ENCODE measurements at regions not wholly inside any gene's neighbourhood (a gene's known extent, or its start where the extent isn't known, plus 50 kb on each side); places are given as distances from the start of the nearest gene placed in this dataset.

DNA sequence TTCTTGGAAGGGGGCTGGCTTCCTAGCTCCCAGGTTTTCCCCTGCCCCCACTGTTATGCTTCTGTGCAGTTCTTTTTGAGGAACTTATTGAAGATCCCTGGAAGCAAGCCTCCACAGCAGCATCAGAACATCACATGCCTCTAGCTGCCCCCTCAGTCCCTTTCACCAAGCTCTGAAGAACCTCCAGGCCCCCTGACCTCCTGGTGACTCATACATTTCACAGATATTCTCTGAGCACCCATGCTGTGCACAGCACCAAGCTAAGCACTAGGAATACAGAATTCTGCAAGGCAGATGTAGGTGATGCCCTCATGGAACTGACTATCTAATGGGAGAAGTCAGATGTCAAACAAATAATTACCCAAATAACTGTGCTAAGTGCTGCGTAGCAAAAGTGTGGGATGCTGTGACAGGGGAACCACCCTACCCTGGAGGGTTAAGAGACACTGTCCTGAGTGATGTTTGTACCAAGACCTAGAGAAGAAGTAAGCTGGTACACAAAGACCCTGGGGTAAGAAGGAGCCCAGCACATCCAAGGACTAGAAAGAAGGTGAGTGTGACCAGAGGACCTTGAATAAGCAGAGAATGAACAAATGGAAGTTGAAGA, 213.7 kb upstream of the NR4A3 start:
- TF ChIP-seq, protein P1, sequence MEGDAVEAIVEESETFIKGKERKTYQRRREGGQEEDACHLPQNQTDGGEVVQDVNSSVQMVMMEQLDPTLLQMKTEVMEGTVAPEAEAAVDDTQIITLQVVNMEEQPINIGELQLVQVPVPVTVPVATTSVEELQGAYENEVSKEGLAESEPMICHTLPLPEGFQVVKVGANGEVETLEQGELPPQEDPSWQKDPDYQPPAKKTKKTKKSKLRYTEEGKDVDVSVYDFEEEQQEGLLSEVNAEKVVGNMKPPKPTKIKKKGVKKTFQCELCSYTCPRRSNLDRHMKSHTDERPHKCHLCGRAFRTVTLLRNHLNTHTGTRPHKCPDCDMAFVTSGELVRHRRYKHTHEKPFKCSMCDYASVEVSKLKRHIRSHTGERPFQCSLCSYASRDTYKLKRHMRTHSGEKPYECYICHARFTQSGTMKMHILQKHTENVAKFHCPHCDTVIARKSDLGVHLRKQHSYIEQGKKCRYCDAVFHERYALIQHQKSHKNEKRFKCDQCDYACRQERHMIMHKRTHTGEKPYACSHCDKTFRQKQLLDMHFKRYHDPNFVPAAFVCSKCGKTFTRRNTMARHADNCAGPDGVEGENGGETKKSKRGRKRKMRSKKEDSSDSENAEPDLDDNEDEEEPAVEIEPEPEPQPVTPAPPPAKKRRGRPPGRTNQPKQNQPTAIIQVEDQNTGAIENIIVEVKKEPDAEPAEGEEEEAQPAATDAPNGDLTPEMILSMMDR (IDR thresholded peaks at IDR 0.05; ENCODE audit: low read depth, low read length): no peak
- H3K4me3 ChIP-seq (replicated peaks in 1 of 2; ENCODE audit: low read depth in 2 of 2, low read length in 2 of 2): no peak overlapping the region
- no peak for DNase-seq (ENCODE audit: low read depth in 2 of 2)

DNA sequence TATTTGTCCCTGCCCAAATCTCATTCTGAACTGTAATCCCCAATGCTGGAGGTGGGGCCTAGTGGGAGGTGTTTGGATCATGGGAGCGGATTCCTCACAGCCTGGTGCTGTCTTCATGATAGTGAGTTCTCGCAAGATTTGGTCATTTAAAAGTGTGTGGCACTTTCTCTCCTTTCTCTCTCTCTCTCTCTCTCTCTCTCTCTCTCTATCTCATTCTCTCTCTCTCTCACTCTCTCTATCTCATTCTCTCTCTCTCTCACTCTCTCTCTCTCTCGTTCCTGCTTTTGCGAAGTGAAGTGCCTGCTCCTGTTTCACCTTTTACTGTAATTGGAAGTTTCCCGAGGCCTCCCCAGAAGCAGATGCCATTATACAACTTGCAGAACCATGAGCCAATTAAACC, 207.3 kb upstream of the NR4A3 start:
- DNase-seq (ENCODE audit: low read depth in 2 of 2): no peak
- TF ChIP-seq, protein P1 (IDR thresholded peaks at IDR 0.05; ENCODE audit: low read depth, low read length): no peak
- no peak overlapping the region for H3K4me3 ChIP-seq (replicated peaks in 1 of 2; ENCODE audit: low read depth in 2 of 2, low read length in 2 of 2)

DNA sequence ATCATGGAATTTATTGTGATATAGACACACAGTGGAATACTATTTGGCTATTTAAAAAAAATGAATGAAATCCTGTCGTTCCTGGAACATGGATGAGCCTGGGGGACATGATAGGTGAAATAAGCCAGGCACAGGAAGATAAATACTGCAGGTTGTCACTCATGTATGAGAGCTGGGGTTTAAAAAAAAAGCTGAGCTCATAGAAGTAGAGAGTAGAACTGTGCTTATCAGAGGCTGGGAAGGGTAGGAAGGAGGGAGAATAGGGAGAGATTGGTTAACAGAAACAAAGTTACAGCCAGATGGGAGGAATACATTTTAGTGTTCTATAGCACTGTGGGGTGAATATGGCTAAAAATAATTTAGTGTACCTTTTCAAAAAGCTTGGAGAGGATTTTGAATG, 200.6 kb upstream of the NR4A3 start:
- DNase-seq (ENCODE audit: low read depth in 2 of 2): no peak
- TF ChIP-seq, protein P1 (IDR thresholded peaks at IDR 0.05; ENCODE audit: low read depth, low read length): no peak
- H3K4me3 ChIP-seq (replicated peaks in 1 of 2; ENCODE audit: low read depth in 2 of 2, low read length in 2 of 2): no peak overlapping the region

DNA sequence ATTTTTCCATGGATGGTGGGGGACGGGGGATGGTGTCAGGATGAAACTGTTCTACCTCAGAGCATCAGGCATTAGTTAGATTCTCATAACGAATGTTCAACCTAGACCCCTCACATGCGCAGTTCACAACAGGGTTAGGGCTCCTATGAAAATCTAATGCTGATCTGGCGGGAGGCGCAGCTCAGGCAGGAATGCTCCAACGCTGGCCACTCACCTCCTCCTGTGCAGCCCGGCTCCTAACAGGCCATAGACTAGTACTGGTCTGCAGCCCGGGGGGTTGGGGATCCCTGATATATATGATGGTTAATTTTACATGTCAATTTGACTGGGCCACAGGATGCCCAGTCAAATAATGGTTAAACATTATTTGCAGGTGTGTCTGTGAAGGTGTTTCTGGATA, 199.0 kb upstream of the NR4A3 start:
- no peak overlapping the region for H3K4me3 ChIP-seq (replicated peaks in 1 of 2; ENCODE audit: low read depth in 2 of 2, low read length in 2 of 2)
- DNase-seq (ENCODE audit: low read depth in 2 of 2): no peak
- TF ChIP-seq, protein P1 (IDR thresholded peaks at IDR 0.05; ENCODE audit: low read depth, low read length): no peak

DNA sequence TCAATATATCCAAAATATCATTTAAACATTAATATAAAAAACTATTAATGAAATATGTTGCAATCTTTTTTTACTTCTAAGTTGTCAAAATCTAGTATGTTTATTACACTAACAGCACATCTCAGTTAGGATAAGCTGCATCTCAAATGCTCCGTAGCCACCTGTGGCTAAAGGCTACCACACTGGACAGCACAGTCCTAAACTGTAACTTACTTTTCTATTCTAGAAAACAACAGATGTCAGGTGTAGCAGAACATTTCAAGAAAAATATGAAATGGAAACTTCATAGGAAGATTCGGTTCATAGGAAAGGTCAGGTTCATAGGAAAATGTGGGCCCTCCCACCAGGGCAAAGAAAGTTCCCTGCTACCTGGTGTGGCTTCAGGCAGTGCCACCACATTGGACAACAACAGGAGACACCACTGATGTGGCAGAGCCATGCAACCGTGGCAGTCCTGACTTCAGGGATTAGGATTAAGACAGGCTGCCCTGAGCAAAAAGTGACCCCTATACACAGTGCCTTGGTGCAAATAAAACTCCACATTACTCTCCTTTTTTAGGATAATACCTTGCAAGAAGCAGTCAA, 197.8 kb upstream of the NR4A3 start:
- TF ChIP-seq, protein P1 (IDR thresholded peaks at IDR 0.05; ENCODE audit: low read depth, low read length): no peak
- no peak for DNase-seq (ENCODE audit: low read depth in 2 of 2)
- no peak overlapping the region for H3K4me3 ChIP-seq (replicated peaks in 1 of 2; ENCODE audit: low read depth in 2 of 2, low read length in 2 of 2)

DNA sequence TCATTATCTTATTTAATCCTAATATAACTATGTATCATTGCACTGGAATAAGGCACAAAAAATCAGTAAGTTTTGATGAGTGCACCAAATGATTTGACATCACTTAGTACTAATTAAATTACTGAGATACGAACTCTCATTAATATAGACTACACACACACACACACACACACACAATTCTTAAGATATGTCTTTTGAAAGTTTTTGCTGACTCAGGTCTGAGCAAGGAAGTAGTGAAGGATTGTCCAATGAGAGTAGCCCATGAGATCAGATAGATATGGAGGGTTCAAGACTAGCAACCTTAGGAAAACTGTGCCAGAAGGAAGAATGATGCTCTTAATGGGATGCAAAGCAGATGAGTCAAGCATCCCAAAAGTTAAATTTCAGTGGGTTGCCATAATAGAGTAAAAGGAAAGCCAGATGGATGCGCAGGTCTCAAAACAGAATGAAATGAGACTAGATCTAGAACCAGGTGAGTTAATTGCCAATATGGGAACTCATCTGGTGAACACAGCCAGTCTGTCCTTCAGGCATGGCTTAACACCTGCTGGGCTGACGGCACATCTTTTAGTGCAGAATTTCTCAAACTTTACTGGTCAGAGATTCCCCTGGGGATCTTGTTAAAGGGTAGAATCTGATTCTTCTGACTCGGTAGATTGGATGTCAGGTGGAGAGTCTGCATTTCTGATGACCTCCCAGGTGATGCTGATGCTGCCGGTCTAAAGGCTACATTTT, 197.0 kb upstream of the NR4A3 start:
- H3K4me3 ChIP-seq (replicated peaks in 1 of 2; ENCODE audit: low read depth in 2 of 2, low read length in 2 of 2): no peak overlapping the region
- TF ChIP-seq, protein P1 (IDR thresholded peaks at IDR 0.05; ENCODE audit: low read depth, low read length): no peak
- DNase-seq (ENCODE audit: low read depth in 2 of 2): no peak
